ENCODE measurements at regions not wholly inside any gene's neighbourhood (a gene's known extent, or its start where the extent isn't known, plus 50 kb on each side); places are given as distances from the start of the nearest gene placed in this dataset.
A peak's percentile ranks its signal among the peaks of the same experiment; 100 is the strongest.

GRCh38 chr3:161555320-161555719, 58.7 kb downstream of the OTOL1 start:
- no peak for FAIRE-seq

- no peak for FAIRE-seq
Observed at GRCh38 chr3:161556533-161556932, 59.9 kb downstream of the OTOL1 start.

- FAIRE-seq = no peak
Observed at GRCh38 chr3:161556941-161557340, 60.3 kb downstream of the OTOL1 start.

- FAIRE-seq = no peak
Observed at GRCh38 chr3:161557445-161558150, 61.0 kb downstream of the OTOL1 start.

- FAIRE-seq = no peak
Observed at GRCh38 chr3:161558236-161558635, 61.6 kb downstream of the OTOL1 start.

- peak; percentile 91 for FAIRE-seq
Observed at GRCh38 chr3:161559177-161559998, 62.8 kb downstream of the OTOL1 start.

- FAIRE-seq = peak; percentile 78
Observed at GRCh38 chr3:161560008-161560637, 63.5 kb downstream of the OTOL1 start.

GRCh38 chr3:161567577-161568361, 71.2 kb downstream of the OTOL1 start:
- no peak for FAIRE-seq

GRCh38 chr3:161568671-161569070, 72.1 kb downstream of the OTOL1 start:
- no peak for FAIRE-seq

GRCh38 chr3:161571951-161572350, 75.3 kb downstream of the OTOL1 start:
- FAIRE-seq = peak; percentile 14

GRCh38 chr3:161573136-161573535, 76.5 kb downstream of the OTOL1 start:
- FAIRE-seq = no peak

GRCh38 chr3:161575901-161576300, 79.3 kb downstream of the OTOL1 start:
- no peak for FAIRE-seq

GRCh38 chr3:161576311-161576710, 79.7 kb downstream of the OTOL1 start:
- FAIRE-seq = no peak

- no peak for FAIRE-seq
Observed at GRCh38 chr3:161576714-161577510, 80.3 kb downstream of the OTOL1 start.

- FAIRE-seq = no peak
Observed at GRCh38 chr3:161577662-161578061, 81.1 kb downstream of the OTOL1 start.

- no peak for FAIRE-seq
Observed at GRCh38 chr3:161579395-161580126, 83.0 kb downstream of the OTOL1 start.

GRCh38 chr3:161585922-161586321, 89.3 kb downstream of the OTOL1 start:
- FAIRE-seq = peak; percentile 14

GRCh38 chr3:161586556-161587235, 90.1 kb downstream of the OTOL1 start:
- FAIRE-seq = no peak

GRCh38 chr3:161598639-161599038, 102.0 kb downstream of the OTOL1 start:
- FAIRE-seq = no peak

- FAIRE-seq = no peak
Observed at GRCh38 chr3:161599697-161600096, 103.1 kb downstream of the OTOL1 start.

- no peak for FAIRE-seq
Observed at GRCh38 chr3:161600173-161600572, 103.6 kb downstream of the OTOL1 start.
